A549 (cell line): ENCODE measurements at regions not wholly inside any gene's neighbourhood (a gene's known extent, or its start where the extent isn't known, plus 50 kb on each side); places are given as distances from the start of the nearest gene placed in this dataset.

Source experiments
- ATAC-seq, 2 experiments: fragments of 200-7000 bp in 1 of 2; fragments of >200 bp in 1 of 2; cut with Nextera tagmentation in 1 of 2; cut with Tn5 transposase in 1 of 2; 3 replicates each; pipeline versions ENCODE4 v1.8.0 to v1.9.1; 2018 to 2020; ENCODE audit warnings: mild to moderate bottlenecking in 1 of 2, moderate library complexity in 1 of 2
- CTCF ChIA-PET: fragments of 300-600 bp; sonication (Branson Sonifier 250); formaldehyde crosslinking; extraction: SDS; loops from one replicate; lab custom pipeline; 2021; ENCODE audit warnings: antibody characterized with exemption, inconsistent platforms; lab: Yijun Ruan, JAX
- POLR2A ChIA-PET: fragments of 350-600 bp; formaldehyde crosslinking; extraction: SDS; loops from one replicate; lab custom pipeline; 2021; ENCODE audit warnings: antibody characterized with exemption, inconsistent platforms; lab: Yijun Ruan, JAX
- DNase-seq, 2 experiments: peaks; one replicate each; pipeline versions ENCODE4 v3.0.0 to v3.0.0-alpha.2; 2011 to 2016; ENCODE audit warnings: low read depth in 1 of 2, low spot score in 1 of 2
- FAIRE-seq: peaks from 2 replicates; lab custom pipeline; 2011; peaks lifted over from hg19 to GRCh38; lab: Jason Lieb, UNC
- H3K27ac ChIP-seq, 2 experiments: fragments of >200 bp; sonication (Bioruptor Twin); formaldehyde crosslinking; 3 replicates each; pipeline ENCODE4 v1.5.1; 2016 to 2017
- H3K4me1 ChIP-seq: fragments of >200 bp; sonication (Bioruptor Twin); formaldehyde crosslinking; 3 replicates; pipeline ENCODE4 v1.6.1; 2016
- H3K4me2 ChIP-seq: fragments of >200 bp; sonication (Bioruptor Twin); formaldehyde crosslinking; 3 replicates; pipeline ENCODE4 v1.6.1; 2016
- H3K4me3 ChIP-seq: fragments of >200 bp; sonication (Bioruptor Twin); formaldehyde crosslinking; 3 replicates; pipeline ENCODE4 v1.5.1; 2016
- H3K9me3 ChIP-seq: fragments of >200 bp; sonication (Bioruptor Twin); formaldehyde crosslinking; 3 replicates; pipeline ENCODE4 v1.6.1; 2016
- CBX8 ChIP-seq: fragments of 200-600 bp; sonication (generic); IDR thresholded peaks from 2 replicates; pipeline ENCODE4 v1.6.1; 2016
- CHD4 ChIP-seq: fragments of 200-600 bp; sonication (generic); IDR thresholded peaks from 2 replicates; pipeline ENCODE4 v1.6.1; 2016; ENCODE audit warnings: antibody characterized with exemption, mild to moderate bottlenecking, borderline replicate concordance
- CTCF ChIP-seq: fragments of >200 bp; sonication (Bioruptor Twin); formaldehyde crosslinking; IDR thresholded peaks from 3 replicates; pipeline ENCODE4 v1.5.1; 2016
- E2F6 ChIP-seq: IDR thresholded peaks from 2 replicates; pipeline ENCODE4 v1.6.1; 2012; ENCODE audit warnings: low read depth, borderline replicate concordance
- EHMT2 ChIP-seq: fragments of 200-600 bp; sonication (generic); IDR thresholded peaks from 2 replicates; pipeline ENCODE4 v1.6.1; 2016; ENCODE audit warnings: antibody characterized with exemption, low read depth, mild to moderate bottlenecking, moderate library complexity
- EP300 ChIP-seq, 2 experiments: fragments of >200 bp; sonication (Bioruptor Twin); formaldehyde crosslinking; IDR thresholded peaks; 2 replicates in 1 of 2; 3 replicates in 1 of 2; pipeline ENCODE4 v1.6.1; 2016 to 2017
- ESRRA ChIP-seq: fragments of 150-350 bp; IDR thresholded peaks from 2 replicates; pipeline ENCODE4 v1.6.1; 2014; ENCODE audit warnings: mild to moderate bottlenecking, low read length, borderline replicate concordance
- FOSB ChIP-seq: fragments of 250-450 bp; sonication (Bioruptor Pico); IDR thresholded peaks from 2 replicates; pipeline ENCODE4 v1.5.0; 2020; ENCODE audit warnings: mild to moderate bottlenecking, moderate library complexity
- GATA3 ChIP-seq: IDR thresholded peaks from 2 replicates; pipeline ENCODE4 v1.6.1; 2012; ENCODE audit warnings: borderline replicate concordance
- HOXB13 ChIP-seq: fragments of 250-450 bp; sonication (Bioruptor Pico); IDR thresholded peaks from 2 replicates; pipeline ENCODE4 v1.5.0; 2020; ENCODE audit warnings: low read depth, mild to moderate bottlenecking, moderate library complexity
- JUN ChIP-seq, 2 experiments: fragments of >200 bp; sonication (Bioruptor Twin); formaldehyde crosslinking; IDR thresholded peaks; 2 replicates in 1 of 2; 3 replicates in 1 of 2; pipeline ENCODE4 v1.6.1; 2016 to 2017
- KDM5A ChIP-seq: fragments of 200-600 bp; sonication (generic); IDR thresholded peaks from 2 replicates; pipeline ENCODE4 v1.6.1; 2016; ENCODE audit warnings: antibody characterized with exemption, mild to moderate bottlenecking
- MAFK ChIP-seq: fragments of 450-650 bp; IDR thresholded peaks from 2 replicates; pipeline ENCODE4 v1.6.1; 2014; ENCODE audit not compliant: partially characterized antibody
- MYC ChIP-seq: IDR thresholded peaks from 2 replicates; pipeline ENCODE4 v1.6.1; 2012; ENCODE audit warnings: mild to moderate bottlenecking, inconsistent platforms, low read length, improper control_type of control experiment, borderline replicate concordance
- NPAS2 ChIP-seq: fragments of 250-450 bp; sonication (Bioruptor Pico); IDR thresholded peaks from 2 replicates; pipeline ENCODE4 v1.8.0; 2022; ENCODE audit warnings: mild to moderate bottlenecking, moderate library complexity, borderline replicate concordance
- PHF8 ChIP-seq: fragments of 200-600 bp; sonication (generic); IDR thresholded peaks from 2 replicates; pipeline ENCODE4 v1.6.1; 2016; ENCODE audit warnings: low read depth, mild to moderate bottlenecking, antibody characterized with exemption, moderate library complexity, borderline replicate concordance
- POLR2AphosphoS2 ChIP-seq: conservative IDR thresholded peaks from 2 replicates; pipeline ENCODE4 v1.6.1; 2012; ENCODE audit warnings: low read length, improper control_type of control experiment, inconsistent platforms
- TFCP2L1 ChIP-seq: fragments of 250-450 bp; sonication (Bioruptor Pico); IDR thresholded peaks from 2 replicates; pipeline ENCODE4 v1.5.0; 2021; ENCODE audit warnings: mild to moderate bottlenecking
- WGBS: methylation state at CpG from one replicate; pipeline ENCODE4 v1.1.6; 2017; ENCODE audit errors: missing lambda C conversion rate; 5-methylcytosine and 5-hydroxymethylcytosine counted together

- 0% methylated on average over 1 of the region's 1 CpG for WGBS
- Histone ChIP-seq H3K4me3 (no peak overlapping the region), H3K9me3 (no peaks in the 10 kb centered on the region), H3K4me1 (no peaks in the 10 kb centered on the region), H3K27ac (no peak overlapping the region), H3K4me2 (no peak overlapping the region)
- DNase-seq (peak in 1 of 2 experiments; percentile 37), ATAC-seq (no peak), FAIRE-seq (no peak)
- ChIA-PET CTCF (no interaction called here), POLR2A (no interaction called here)
- TF ChIP-seq EHMT2 (no peak), CTCF (peak; percentile 15; the same call in 1 of the 3 replicates), GATA3 (no peak)
These were observed 700.0 kb upstream of the PCDH15 start for GRCh38 chr10:55500931-55501559.

GRCh38 chr10:55497893-55498499 is 697.0 kb upstream of the PCDH15 start:
- CTCF ChIA-PET = no interaction called here
- POLR2A ChIA-PET = no interaction called here
- H3K4me3 ChIP-seq = no peak overlapping the region
- no peak for TF ChIP-seq ESRRA
- TF ChIP-seq MAFK = no peak
- no peak for TF ChIP-seq HOXB13 (CRISPR knock-in tag)
- no peak for TF ChIP-seq CHD4
- TF ChIP-seq, all 56 proteins: peak for 0
- Histone ChIP-seq H3K9me3 (peaks cover 3% of the 10 kb centered on the region; the same call in 1 of the 3 replicates), H3K4me2 (no peak overlapping the region), H3K27ac (no peak overlapping the region), H3K4me1 (no peaks in the 10 kb centered on the region)
- 2% methylated on average over 4 of the region's 4 CpGs for WGBS
- FAIRE-seq (no peak), DNase-seq (no peak), ATAC-seq (no peak)

- TF ChIP-seq EHMT2 (no peak), CBX8 (no peak), POLR2AphosphoS2 (no peak), NPAS2 (no peak), FOSB (no peak), TFCP2L1 (no peak), EP300 (IDR thresholded peaks at IDR 0.05) (no peak), PHF8 (no peak), KDM5A (no peak), E2F6 (no peak), CTCF (no peak), MYC (no peak), JUN (IDR thresholded peaks at IDR 0.05) (no peak), ESRRA (no peak)
- ChIA-PET CTCF (no interaction called here), POLR2A (no interaction called here)
- FAIRE-seq = no peak
- ATAC-seq = no peak
- no peak for DNase-seq
- peaks cover 3% of the 10 kb centered on the region; the same call in 1 of the 3 replicates for H3K9me3 ChIP-seq
- H3K4me3 ChIP-seq = no peak overlapping the region
- no peak overlapping the region for H3K4me2 ChIP-seq
- no peak overlapping the region for H3K27ac ChIP-seq
- no peaks in the 10 kb centered on the region for H3K4me1 ChIP-seq
These were observed 694.5 kb upstream of the PCDH15 start for GRCh38 chr10:55495555-55495954.
